ENCODE measurements at regions not wholly inside any gene's neighbourhood (a gene's known extent, or its start where the extent isn't known, plus 50 kb on each side); places are given as distances from the start of the nearest gene placed in this dataset.

GRCh38 chr2:22600999-22601398 lies 784.0 kb upstream of the KLHL29 start:
- no peak for TF ChIP-seq JUNB (CRISPR knock-in tag; IDR thresholded peaks at IDR 0.05; ENCODE audit: borderline replicate concordance)
- TF ChIP-seq SNAPC2 (CRISPR knock-in tag; IDR thresholded peaks at IDR 0.05), result no peak
- no peak for TF ChIP-seq ZBTB8A (CRISPR knock-in tag; IDR thresholded peaks at IDR 0.05; ENCODE audit: borderline replicate concordance, low read depth)
- TF ChIP-seq MYNN (CRISPR knock-in tag; IDR thresholded peaks at IDR 0.05; ENCODE audit: low read depth), result no peak
- TF ChIP-seq CBX2 (IDR thresholded peaks at IDR 0.05; ENCODE audit: low read depth, low read length), result no peak
- TF ChIP-seq CBX2 (CRISPR knock-in tag; IDR thresholded peaks at IDR 0.05; ENCODE audit: low read depth), result no peak
- TF ChIP-seq TARDBP (CRISPR knock-in tag; IDR thresholded peaks at IDR 0.05), result no peak
- TF ChIP-seq TCF7L2 (IDR thresholded peaks at IDR 0.05; ENCODE audit: low read depth, low read length), result no peak
- no peak for TF ChIP-seq TAF1 (CRISPR knock-in tag; IDR thresholded peaks at IDR 0.05)
- TF ChIP-seq ZNF792 (CRISPR knock-in tag; IDR thresholded peaks at IDR 0.05), result no peak
- TF ChIP-seq SP1 (IDR thresholded peaks at IDR 0.05), result no peak
- TF ChIP-seq SP1 (CRISPR knock-in tag; IDR thresholded peaks at IDR 0.05), result no peak
- no peak for TF ChIP-seq NR2F2 (IDR thresholded peaks at IDR 0.05; ENCODE audit: borderline replicate concordance, low read depth)
- TF ChIP-seq POLR2A (IDR thresholded peaks at IDR 0.05; ENCODE audit: insufficient read depth in 1 of 2, low read depth in 2 of 2, low read length in 2 of 2), result no peak

Measured in HepG2 (cell line).